HepG2 (cell line): ENCODE measurements at regions not wholly inside any gene's neighbourhood (a gene's known extent, or its start where the extent isn't known, plus 50 kb on each side); places are given as distances from the start of the nearest gene placed in this dataset.

Experiments
- ATAC-seq: fragments of 200-7000 bp; cut with Tn5 transposase; 3 replicates; pipeline ENCODE4 v1.9.1; 2020; ENCODE audit warnings: mild to moderate bottlenecking, moderate library complexity
- BruUV-seq: library from RNA; stranded (reverse); fragments of 400-500 nt; replicated peaks from 2 replicates; lab custom pipeline; 2021; lab: Mats Ljungman, UMichigan
- CTCF ChIA-PET: fragments of 300-600 bp; formaldehyde crosslinking; extraction: SDS; loops from one replicate; lab custom pipeline; 2021; ENCODE audit warnings: low total read pairs, inconsistent platforms, low intra/inter-chr PET ratio; lab: Yijun Ruan, JAX
- POLR2A ChIA-PET: fragments of 350-600 bp; sonication (Branson Sonifier 250); formaldehyde crosslinking; loops from one replicate; lab custom pipeline; 2020; ENCODE audit warnings: antibody characterized with exemption, inconsistent platforms; lab: Yijun Ruan, JAX
- DNase-seq: peaks from one replicate; pipeline ENCODE4 v3.0.0-alpha.2; 2015; ENCODE audit warnings: low spot score
- FAIRE-seq: peaks from 3 replicates; lab custom pipeline; 2011; peaks lifted over from hg19 to GRCh38; lab: Jason Lieb, UNC
- H2AFZ ChIP-seq: one replicate; pipeline ENCODE4 v1.6.1; 2011; ENCODE audit warnings: low read length, inconsistent platforms
- H3K27ac ChIP-seq: fragments of 300-600 bp; 3 replicates; pipeline ENCODE4 v1.8.0; 2011; ENCODE audit warnings: mixed run types, mild to moderate bottlenecking, mixed read lengths, low read length, inconsistent platforms; ENCODE audit not compliant: insufficient read depth; ENCODE audit errors: extremely low read length
- H3K27me3 ChIP-seq, 2 experiments: fragments of 200-600 bp in 1 of 2; 2 replicates in 1 of 2; 3 replicates in 1 of 2; pipeline versions ENCODE4 v1.6.0 to v1.8.0; 2011; ENCODE audit warnings: low read length in 2 of 2, mild to moderate bottlenecking in 2 of 2, moderate library complexity in 2 of 2, inconsistent platforms in 1 of 2; ENCODE audit not compliant: insufficient read depth in 2 of 2, control insufficient read depth in 1 of 2
- H3K36me3 ChIP-seq, 2 experiments: fragments of 200-600 bp in 1 of 2; replicated peaks in 1 of 2; 2 replicates in 1 of 2; 3 replicates in 1 of 2; pipeline versions ENCODE4 v1.5.1 to v1.8.0; 2011; ENCODE audit warnings: low read length in 2 of 2, inconsistent platforms in 1 of 2; ENCODE audit not compliant: insufficient read depth in 2 of 2, control insufficient read depth in 1 of 2
- H3K4me1 ChIP-seq: 2 replicates; pipeline ENCODE4 v1.5.1; 2012; ENCODE audit warnings: low read length, inconsistent platforms; ENCODE audit not compliant: insufficient read depth
- H3K4me2 ChIP-seq: 2 replicates; pipeline ENCODE4 v1.6.0; 2011; ENCODE audit warnings: low read depth, low read length, inconsistent platforms
- H3K4me3 ChIP-seq, 3 experiments: fragments of 200-600 bp in 1 of 3; sonication (generic), shearing (Covaris generic) in 1 of 3; replicated peaks in 1 of 3; 2 replicates each; pipeline ENCODE4 v1.5.1; 2011 to 2016; ENCODE audit warnings: low read length in 3 of 3, inconsistent platforms in 2 of 3, low read depth in 2 of 3, mild to moderate bottlenecking in 2 of 3, control low read depth in 1 of 3, mixed read lengths in 1 of 3; ENCODE audit not compliant: insufficient read depth in 1 of 3
- H3K79me2 ChIP-seq: one replicate; pipeline ENCODE4 v1.6.1; 2011; ENCODE audit warnings: low read length, inconsistent platforms; ENCODE audit not compliant: insufficient read depth
- H3K9ac ChIP-seq: 2 replicates; pipeline ENCODE4 v1.6.0; 2011; ENCODE audit warnings: mild to moderate bottlenecking, low read depth, low read length, inconsistent platforms; ENCODE audit not compliant: insufficient read depth
- H3K9me3 ChIP-seq: 2 replicates; pipeline ENCODE4 v1.5.1; 2012; ENCODE audit warnings: mild to moderate bottlenecking, low read length
- H4K20me1 ChIP-seq: 2 replicates; pipeline ENCODE4 v1.6.0; 2011; ENCODE audit warnings: inconsistent platforms, mild to moderate bottlenecking, low read length, moderate library complexity; ENCODE audit not compliant: insufficient read depth
- GZF1 ChIP-seq: sonication (generic); formaldehyde crosslinking; IDR thresholded peaks from 2 replicates; pipeline ENCODE4 v1.5.1; 2020; ENCODE audit warnings: mild to moderate bottlenecking, missing genetic modification reagents
- KDM4B ChIP-seq: sonication (generic); formaldehyde crosslinking; IDR thresholded peaks from 2 replicates; pipeline ENCODE4 v1.4.0; 2020; ENCODE audit warnings: missing genetic modification reagents
- ZNF331 ChIP-seq: sonication (generic); formaldehyde crosslinking; IDR thresholded peaks from 2 replicates; pipeline ENCODE4 v1.4.0; 2020; ENCODE audit warnings: missing genetic modification reagents
- ZNF577 ChIP-seq: sonication (generic); formaldehyde crosslinking; IDR thresholded peaks from 2 replicates; pipeline ENCODE4 v1.4.0; 2020; ENCODE audit warnings: mild to moderate bottlenecking, low read depth, missing genetic modification reagents, borderline replicate concordance
- WGBS: methylation state at CpG from one replicate; pipeline ENCODE4 v1.1.6; 2017; ENCODE audit warnings: low lambda C conversion rate; 5-methylcytosine and 5-hydroxymethylcytosine counted together
- in situ Hi-C: cut with HindIII; loops from 2 replicates; pipeline ENCODE4 v1.10.0; 2017; ENCODE audit warnings: low pct_unique_long_range_greater_than_20kb; ENCODE audit not compliant: extremely low pct_ligation_motif_present
- intact Hi-C: fragments of 100-400 bp; cut with micrococcal nuclease; formaldehyde crosslinking; loops from one replicate; pipeline ENCODE4 v1.10.0; 2022; ENCODE audit not compliant: unreplicated experiment
- TF ChIP-seq, protein P1 (sequence below): sonication (generic); formaldehyde crosslinking; IDR thresholded peaks from 2 replicates; pipeline ENCODE4 v1.4.0; 2020; ENCODE audit warnings: mild to moderate bottlenecking, missing genetic modification reagents
- TF ChIP-seq, protein P2 (sequence below): sonication (generic); formaldehyde crosslinking; IDR thresholded peaks from 2 replicates; pipeline ENCODE4 v1.8.1; 2023; ENCODE audit warnings: mild to moderate bottlenecking, moderate library complexity, missing genetic modification reagents
- TF ChIP-seq, protein P3 (sequence below): sonication (generic); formaldehyde crosslinking; IDR thresholded peaks from 2 replicates; pipeline ENCODE4 v1.5.0; 2020; ENCODE audit warnings: missing genetic modification reagents

GRCh38 chr17:65364438-65364837 is 197.0 kb downstream of the AXIN2 start:
- Histone ChIP-seq H3K9me3 (no peaks in the 10 kb centered on the region), H3K4me2 (no peak overlapping the region), H3K27ac (no peak overlapping the region), H3K9ac (no peak overlapping the region), H3K36me3 (no peaks in the 10 kb centered on the region), H3K4me1 (no peaks in the 10 kb centered on the region), H3K27me3 (peaks cover 0 to 26% of the 10 kb centered on the region in 2 experiments; a peak in 3 of 5 replicates), H3K4me3 (no peak overlapping the region), H3K79me2 (no peaks in the 10 kb centered on the region), H2AFZ (no peak overlapping the region), H4K20me1 (no peaks in the 10 kb centered on the region)
- 20% methylated on average over 7 of the region's 7 CpGs for WGBS
- in situ Hi-C loops (no loop called here), intact Hi-C loops (no loop called here)
- FAIRE-seq (no peak), DNase-seq (no peak), ATAC-seq (no peak)
- ChIA-PET POLR2A (no interaction called here), CTCF (no interaction called here)
- TF ChIP-seq KDM4B (CRISPR knock-in tag) (no peak), ZNF331 (CRISPR knock-in tag) (no peak), GZF1 (CRISPR knock-in tag) (no peak), ZNF577 (CRISPR knock-in tag) (no peak)
- TF ChIP-seq, protein P1, sequence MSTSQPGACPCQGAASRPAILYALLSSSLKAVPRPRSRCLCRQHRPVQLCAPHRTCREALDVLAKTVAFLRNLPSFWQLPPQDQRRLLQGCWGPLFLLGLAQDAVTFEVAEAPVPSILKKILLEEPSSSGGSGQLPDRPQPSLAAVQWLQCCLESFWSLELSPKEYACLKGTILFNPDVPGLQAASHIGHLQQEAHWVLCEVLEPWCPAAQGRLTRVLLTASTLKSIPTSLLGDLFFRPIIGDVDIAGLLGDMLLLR (CRISPR knock-in tag) = no peak
- TF ChIP-seq, protein P2, sequence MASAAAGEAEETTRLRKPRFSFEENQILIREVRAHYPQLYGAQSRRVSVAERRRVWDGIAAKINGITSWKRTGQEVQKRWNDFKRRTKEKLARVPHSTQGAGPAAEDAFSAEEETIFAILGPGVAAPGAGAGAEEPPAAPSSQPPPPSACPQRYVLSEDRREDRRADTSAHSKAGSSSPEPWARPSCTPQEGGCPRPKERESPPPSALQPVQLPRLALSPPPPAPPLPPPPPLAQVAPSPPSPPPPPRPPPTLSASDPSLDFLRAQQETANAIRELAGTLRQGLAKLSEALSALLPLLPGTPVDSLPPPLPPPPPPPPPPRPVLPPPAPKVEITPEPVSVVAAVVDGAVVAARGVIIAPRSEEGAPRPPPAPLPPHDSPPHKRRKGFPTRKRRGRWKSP (CRISPR knock-in tag) = no peak
- TF ChIP-seq, protein P3, sequence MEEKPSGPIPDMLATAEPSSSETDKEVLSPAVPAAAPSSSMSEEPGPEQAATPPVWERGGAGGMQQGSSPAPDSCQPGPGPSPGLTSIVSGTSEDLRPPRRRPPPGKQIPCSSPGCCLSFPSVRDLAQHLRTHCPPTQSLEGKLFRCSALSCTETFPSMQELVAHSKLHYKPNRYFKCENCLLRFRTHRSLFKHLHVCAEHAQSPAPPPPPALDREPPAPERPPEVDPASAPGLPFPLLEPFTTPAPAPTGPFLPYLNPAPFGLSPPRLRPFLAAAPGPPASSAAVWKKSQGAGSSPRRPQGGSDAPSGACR (CRISPR knock-in tag) = no peak
- no TSS peak for BruUV-seq
